ENCODE measurements at regions not wholly inside any gene's neighbourhood (a gene's known extent, or its start where the extent isn't known, plus 50 kb on each side); places are given as distances from the start of the nearest gene placed in this dataset.

DNA sequence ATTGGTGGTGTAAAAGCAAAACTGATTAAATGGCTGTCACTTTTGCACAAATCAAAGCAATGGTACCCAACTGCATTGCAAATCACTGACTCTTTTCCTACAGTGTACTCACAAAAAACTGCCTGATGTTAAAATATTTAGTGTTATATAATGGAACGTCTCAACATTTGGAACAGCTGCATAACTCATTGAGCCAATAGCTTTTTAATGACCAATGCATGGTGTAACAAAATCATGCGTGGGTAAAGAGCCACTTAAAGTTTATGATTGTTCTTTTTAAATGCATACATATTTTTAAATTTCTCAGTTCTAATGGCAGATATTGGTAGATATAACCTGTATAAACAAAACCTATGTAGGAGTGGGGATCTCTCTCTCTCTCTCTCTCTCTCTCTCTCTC lies 204.0 kb upstream of the MPHOSPH6 start:
- Mint-ChIP-seq H3K27me3 (ENCODE audit: low read depth, poor library complexity) (peaks cover 8% of the 10 kb centered on the region), H3K4me3 (no peak overlapping the region), H3K36me3 (ENCODE audit: low read depth) (no peaks in the 10 kb centered on the region), H3K9me3 (no peaks in the 10 kb centered on the region), H3K27ac (no peak overlapping the region), H3K4me1 (no peaks in the 10 kb centered on the region)
- TF ChIP-seq, protein P1, sequence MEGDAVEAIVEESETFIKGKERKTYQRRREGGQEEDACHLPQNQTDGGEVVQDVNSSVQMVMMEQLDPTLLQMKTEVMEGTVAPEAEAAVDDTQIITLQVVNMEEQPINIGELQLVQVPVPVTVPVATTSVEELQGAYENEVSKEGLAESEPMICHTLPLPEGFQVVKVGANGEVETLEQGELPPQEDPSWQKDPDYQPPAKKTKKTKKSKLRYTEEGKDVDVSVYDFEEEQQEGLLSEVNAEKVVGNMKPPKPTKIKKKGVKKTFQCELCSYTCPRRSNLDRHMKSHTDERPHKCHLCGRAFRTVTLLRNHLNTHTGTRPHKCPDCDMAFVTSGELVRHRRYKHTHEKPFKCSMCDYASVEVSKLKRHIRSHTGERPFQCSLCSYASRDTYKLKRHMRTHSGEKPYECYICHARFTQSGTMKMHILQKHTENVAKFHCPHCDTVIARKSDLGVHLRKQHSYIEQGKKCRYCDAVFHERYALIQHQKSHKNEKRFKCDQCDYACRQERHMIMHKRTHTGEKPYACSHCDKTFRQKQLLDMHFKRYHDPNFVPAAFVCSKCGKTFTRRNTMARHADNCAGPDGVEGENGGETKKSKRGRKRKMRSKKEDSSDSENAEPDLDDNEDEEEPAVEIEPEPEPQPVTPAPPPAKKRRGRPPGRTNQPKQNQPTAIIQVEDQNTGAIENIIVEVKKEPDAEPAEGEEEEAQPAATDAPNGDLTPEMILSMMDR (IDR thresholded peaks at IDR 0.05) = no peak
- DNase-seq = no peak

- TF ChIP-seq, protein P1 (IDR thresholded peaks at IDR 0.05) = no peak
Measured at GRCh38 chr16:82370282-82370681, 200.3 kb upstream of the MPHOSPH6 start.

GRCh38 chr16:82368041-82368440 lies 198.0 kb upstream of the MPHOSPH6 start:
- Mint-ChIP-seq H3K4me3 (no peak overlapping the region), H3K4me1 (no peaks in the 10 kb centered on the region), H3K9me3 (no peaks in the 10 kb centered on the region), H3K27me3 (ENCODE audit: low read depth, poor library complexity) (peaks cover 11% of the 10 kb centered on the region), H3K27ac (no peak overlapping the region), H3K36me3 (ENCODE audit: low read depth) (no peaks in the 10 kb centered on the region)
- peak; percentile 12 for DNase-seq
- TF ChIP-seq, protein P1 (IDR thresholded peaks at IDR 0.05) = peak; percentile 26

More at GRCh38 chr16:82370282-82370681, 200.3 kb upstream of the MPHOSPH6 start:
- Mint-ChIP-seq H3K36me3 (ENCODE audit: low read depth) (no peaks in the 10 kb centered on the region), H3K4me3 (no peak overlapping the region), H3K4me1 (no peaks in the 10 kb centered on the region), H3K27me3 (ENCODE audit: low read depth, poor library complexity) (peaks cover 11% of the 10 kb centered on the region), H3K9me3 (no peaks in the 10 kb centered on the region), H3K27ac (no peak overlapping the region)
- DNase-seq = no peak

DNA sequence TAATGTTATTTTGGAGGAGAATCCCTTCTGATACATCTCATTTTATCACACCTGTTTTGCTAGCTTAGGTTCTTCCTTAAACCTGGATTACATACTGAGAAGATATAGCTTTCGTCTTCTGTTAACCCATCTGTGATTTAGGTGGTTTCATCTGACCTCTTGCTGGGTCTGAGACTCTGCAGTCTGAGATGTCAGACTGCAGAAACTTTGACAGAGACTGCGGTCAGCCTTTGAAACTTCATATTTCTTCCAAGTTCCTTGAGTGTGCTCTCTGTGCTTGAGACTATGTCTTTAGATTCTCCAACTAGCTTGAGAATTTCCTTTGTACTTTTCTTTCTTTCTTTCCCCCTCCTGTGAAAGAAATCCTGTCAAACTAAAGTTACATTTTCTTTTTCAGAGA lies 196.4 kb upstream of the MPHOSPH6 start:
- Mint-ChIP-seq H3K4me1 (peaks cover 6% of the 10 kb centered on the region), H3K27me3 (ENCODE audit: low read depth, poor library complexity) (peaks cover 5% of the 10 kb centered on the region), H3K36me3 (ENCODE audit: low read depth) (no peaks in the 10 kb centered on the region), H3K27ac (no peak overlapping the region), H3K9me3 (no peaks in the 10 kb centered on the region), H3K4me3 (no peak overlapping the region)
- DNase-seq = no peak
- TF ChIP-seq, protein P1 (IDR thresholded peaks at IDR 0.05) = no peak

DNA sequence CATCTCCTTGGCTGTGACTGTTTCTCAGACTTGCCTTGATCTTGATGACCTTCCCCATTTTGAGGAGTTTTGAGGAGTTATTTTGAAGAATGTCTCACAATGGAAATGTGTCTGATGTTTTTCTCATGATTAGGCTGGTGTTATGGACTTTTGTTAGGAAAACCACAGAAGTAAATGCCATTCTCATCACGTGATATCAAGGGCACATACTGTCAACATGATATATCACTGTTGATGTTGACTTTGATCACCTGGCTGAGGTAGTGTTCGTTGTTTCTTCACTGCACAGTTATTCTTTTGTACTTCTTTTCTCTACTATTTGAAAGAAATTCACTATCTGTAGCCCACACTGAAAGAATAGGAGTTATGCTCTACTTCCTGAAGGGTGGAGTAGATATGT lies 194.7 kb upstream of the MPHOSPH6 start:
- H3K27me3 Mint-ChIP-seq (ENCODE audit: low read depth, poor library complexity) = peaks cover 3% of the 10 kb centered on the region
- DNase-seq = no peak
- peaks cover 6% of the 10 kb centered on the region for H3K4me1 Mint-ChIP-seq
- TF ChIP-seq, protein P1 (IDR thresholded peaks at IDR 0.05) = no peak
- no peaks in the 10 kb centered on the region for H3K36me3 Mint-ChIP-seq (ENCODE audit: low read depth)
- no peak overlapping the region for H3K4me3 Mint-ChIP-seq
- H3K9me3 Mint-ChIP-seq = no peaks in the 10 kb centered on the region
- H3K27ac Mint-ChIP-seq = no peak overlapping the region

DNA sequence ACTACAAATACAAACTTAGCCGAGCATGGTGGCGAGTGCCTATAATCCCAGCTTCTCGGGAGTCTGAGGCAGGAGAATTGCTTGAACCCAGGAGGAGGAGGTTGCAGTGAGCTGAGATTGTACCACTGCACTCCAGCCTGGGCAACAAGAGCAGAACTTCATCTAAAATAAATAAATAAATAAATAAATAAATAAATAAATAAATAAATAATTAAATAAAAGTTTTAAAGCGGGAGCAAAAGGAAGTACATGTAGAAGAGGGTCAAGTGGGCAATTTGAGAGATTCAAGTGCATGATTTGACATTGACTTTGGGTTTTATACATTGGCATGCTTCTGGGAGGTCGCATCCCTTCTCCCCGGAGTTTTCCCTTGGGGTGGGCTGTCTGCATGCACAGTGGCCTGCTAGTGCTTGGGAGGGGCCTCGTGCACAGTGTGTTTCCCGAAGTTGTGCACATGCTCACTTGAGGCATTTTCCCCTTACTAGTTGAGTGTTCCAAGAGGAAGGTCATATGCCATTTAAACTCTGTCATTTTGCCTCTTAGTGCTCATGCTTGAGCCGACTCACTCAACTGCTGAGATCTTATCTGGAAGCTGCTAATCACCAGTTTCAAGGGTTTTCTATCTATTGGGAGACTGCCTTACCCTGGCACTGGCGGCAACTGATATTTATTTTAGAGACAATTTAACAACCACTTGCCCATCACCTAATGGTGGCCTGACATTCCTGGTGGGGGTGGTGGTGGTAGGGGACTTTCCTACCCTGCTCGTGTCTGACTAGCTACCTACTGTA lies 193.2 kb upstream of the MPHOSPH6 start:
- H3K27ac Mint-ChIP-seq = no peak overlapping the region
- no peak for DNase-seq
- H3K27me3 Mint-ChIP-seq (ENCODE audit: low read depth, poor library complexity) = peaks cover 3% of the 10 kb centered on the region
- peaks cover 6% of the 10 kb centered on the region for H3K4me1 Mint-ChIP-seq
- no peaks in the 10 kb centered on the region for H3K36me3 Mint-ChIP-seq (ENCODE audit: low read depth)
- no peak overlapping the region for H3K4me3 Mint-ChIP-seq
- no peaks in the 10 kb centered on the region for H3K9me3 Mint-ChIP-seq
- TF ChIP-seq, protein P1 (IDR thresholded peaks at IDR 0.05) = no peak
